Brain microvascular endothelial cell (primary cell): ENCODE measurements at regions not wholly inside any gene's neighbourhood (a gene's known extent, or its start where the extent isn't known, plus 50 kb on each side); places are given as distances from the start of the nearest gene placed in this dataset.

ENCODE experiments used
- DNase-seq: peaks from one replicate; pipeline ENCODE4 v3.0.0-alpha.2; 2020
- H3K27ac ChIP-seq: fragments of 250-450 bp; sonication (Bioruptor Pico); 2 replicates; pipeline ENCODE4 v1.5.1; 2020; ENCODE audit warnings: mild to moderate bottlenecking, moderate library complexity
- H3K27me3 ChIP-seq: fragments of 250-450 bp; sonication (Bioruptor Pico); replicated peaks from 2 replicates; pipeline ENCODE4 v1.5.1; 2020; ENCODE audit warnings: mild to moderate bottlenecking
- H3K36me3 ChIP-seq: fragments of 250-450 bp; sonication (Bioruptor Pico); replicated peaks from 2 replicates; pipeline ENCODE4 v1.5.1; 2020; ENCODE audit warnings: mild to moderate bottlenecking
- H3K4me3 ChIP-seq: 2 replicates; pipeline ENCODE4 v1.5.1; 2011; ENCODE audit warnings: low read depth, mild to moderate bottlenecking, control low read depth, low read length, moderate library complexity
- CTCF ChIP-seq: IDR thresholded peaks from 2 replicates; pipeline ENCODE4 v1.5.1; 2011; ENCODE audit warnings: low read depth, mild to moderate bottlenecking, moderate library complexity, low read length, control low read depth, inconsistent platforms; ENCODE audit errors: missing control alignments
- in situ Hi-C: cut with HindIII; loops from 2 replicates; pipeline ENCODE4 v1.10.0; 2017; ENCODE audit warnings: low sequenced_read_pairs, low pct_ligation_motif_present

GRCh38 chr2:10187661-10188060 is 65.1 kb downstream of the RRM2 start:
- no peak overlapping the region for H3K27ac ChIP-seq
- H3K4me3 ChIP-seq, result no peak overlapping the region
- H3K27me3 ChIP-seq, result no peaks in the 10 kb centered on the region
- DNase-seq, result no peak
- H3K36me3 ChIP-seq, result no peaks in the 10 kb centered on the region
- TF ChIP-seq CTCF, result no peak
- in situ Hi-C loops, result no loop called here

- H3K27me3 ChIP-seq, result no peaks in the 10 kb centered on the region
- no peak overlapping the region for H3K4me3 ChIP-seq
- in situ Hi-C loops, result no loop called here
- DNase-seq, result peak; percentile 32
- H3K27ac ChIP-seq, result no peak overlapping the region
- no peaks in the 10 kb centered on the region for H3K36me3 ChIP-seq
- peak; percentile 79 for TF ChIP-seq CTCF
These were observed 65.7 kb downstream of the RRM2 start for GRCh38 chr2:10188211-10188610.

GRCh38 chr2:10188729-10189305 is 66.3 kb downstream of the RRM2 start:
- TF ChIP-seq CTCF, result no peak
- no peak for DNase-seq
- in situ Hi-C loops, result no loop called here

GRCh38 chr2:10190255-10190654 is 67.7 kb downstream of the RRM2 start:
- Histone ChIP-seq H3K27me3 (no peaks in the 10 kb centered on the region), H3K4me3 (no peak overlapping the region), H3K36me3 (no peaks in the 10 kb centered on the region), H3K27ac (no peak overlapping the region)
- no peak for TF ChIP-seq CTCF
- no peak for DNase-seq
- in situ Hi-C loops, result no loop called here

More at GRCh38 chr2:10188729-10189305, 66.3 kb downstream of the RRM2 start:
- Histone ChIP-seq H3K27me3 (no peaks in the 10 kb centered on the region), H3K36me3 (no peaks in the 10 kb centered on the region), H3K27ac (no peak overlapping the region), H3K4me3 (no peak overlapping the region)

GRCh38 chr2:10190737-10191532 is 68.4 kb downstream of the RRM2 start:
- in situ Hi-C loops, result no loop called here
- Histone ChIP-seq H3K27me3 (no peaks in the 10 kb centered on the region), H3K27ac (no peak overlapping the region), H3K36me3 (no peaks in the 10 kb centered on the region), H3K4me3 (no peak overlapping the region)
- no peak for DNase-seq
- TF ChIP-seq CTCF, result no peak

GRCh38 chr2:10191554-10191953 is 69.0 kb downstream of the RRM2 start:
- Histone ChIP-seq H3K27me3 (no peaks in the 10 kb centered on the region), H3K27ac (no peak overlapping the region), H3K36me3 (no peaks in the 10 kb centered on the region), H3K4me3 (no peak overlapping the region)
- DNase-seq, result no peak
- no peak for TF ChIP-seq CTCF
- in situ Hi-C loops, result no loop called here
